Mucosa of stomach (tissue), 1 donor: ENCODE measurements at regions not wholly inside any gene's neighbourhood (a gene's known extent, or its start where the extent isn't known, plus 50 kb on each side); places are given as distances from the start of the nearest gene placed in this dataset.

Source experiments
- H3K27me3 ChIP-seq: one replicate; pipeline ENCODE4 v1.7.0; 2013; ENCODE audit warnings: mild to moderate bottlenecking, low read length; ENCODE audit not compliant: control insufficient read depth, insufficient read depth
- H3K36me3 ChIP-seq: one replicate; pipeline ENCODE4 v1.7.0; 2013; ENCODE audit warnings: low read length; ENCODE audit not compliant: control insufficient read depth, insufficient read depth
- H3K4me1 ChIP-seq: one replicate; pipeline ENCODE4 v1.7.0; 2013; ENCODE audit warnings: mild to moderate bottlenecking, low read length; ENCODE audit not compliant: control insufficient read depth, insufficient read depth
- H3K4me3 ChIP-seq: one replicate; pipeline ENCODE4 v1.7.0; 2013; ENCODE audit warnings: low read length
- H3K9ac ChIP-seq: one replicate; pipeline ENCODE4 v1.7.0; 2013; ENCODE audit warnings: mild to moderate bottlenecking, low read length, moderate library complexity
- H3K9me3 ChIP-seq: one replicate; pipeline ENCODE4 v1.7.0; 2013; ENCODE audit warnings: mild to moderate bottlenecking, low read length, moderate library complexity; ENCODE audit not compliant: control insufficient read depth
- donor health status: Pancreatic carcinoma.

DNA sequence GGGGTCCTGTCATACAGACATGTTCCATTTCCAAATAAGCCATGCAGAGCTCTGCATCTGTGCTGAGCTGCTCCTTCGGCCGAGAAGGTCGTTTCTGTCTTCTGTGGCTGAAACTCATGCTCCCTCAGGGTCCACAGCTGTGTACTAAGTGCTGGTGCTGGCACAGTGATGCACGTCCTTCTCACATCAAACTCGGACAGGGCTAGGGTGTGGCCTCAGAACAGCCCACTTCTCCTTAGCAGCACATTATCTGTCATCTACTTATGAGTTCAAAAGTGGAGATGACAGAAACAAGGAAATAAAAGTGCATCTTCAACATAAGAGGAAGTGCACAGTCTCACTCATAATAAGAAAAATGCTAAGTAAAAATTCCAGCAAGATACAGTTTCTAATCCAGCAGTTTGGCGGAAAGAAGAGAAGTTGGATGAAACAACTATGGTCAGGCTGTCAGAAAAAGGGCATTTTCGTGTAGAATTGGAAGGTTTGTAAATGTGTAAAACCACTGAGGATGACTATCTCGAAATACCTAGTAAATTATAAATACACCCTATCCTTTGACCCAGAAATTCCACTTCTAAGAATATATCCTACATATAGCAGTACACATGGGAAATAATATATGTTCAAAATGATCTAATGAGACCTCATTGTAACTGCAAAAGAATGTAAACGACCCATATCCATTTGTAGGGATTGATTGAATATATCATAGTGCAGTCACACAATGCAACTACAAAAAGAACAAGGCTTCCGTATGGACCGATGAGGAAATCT lies 53.7 kb upstream of the APCDD1 start:
- no peak overlapping the region for H3K9ac ChIP-seq
- H3K27me3 ChIP-seq: no peaks in the 10 kb centered on the region
- no peak overlapping the region for H3K4me3 ChIP-seq
- H3K9me3 ChIP-seq: no peaks in the 10 kb centered on the region
- no peaks in the 10 kb centered on the region for H3K36me3 ChIP-seq
- H3K4me1 ChIP-seq: peaks cover 3% of the 10 kb centered on the region

DNA sequence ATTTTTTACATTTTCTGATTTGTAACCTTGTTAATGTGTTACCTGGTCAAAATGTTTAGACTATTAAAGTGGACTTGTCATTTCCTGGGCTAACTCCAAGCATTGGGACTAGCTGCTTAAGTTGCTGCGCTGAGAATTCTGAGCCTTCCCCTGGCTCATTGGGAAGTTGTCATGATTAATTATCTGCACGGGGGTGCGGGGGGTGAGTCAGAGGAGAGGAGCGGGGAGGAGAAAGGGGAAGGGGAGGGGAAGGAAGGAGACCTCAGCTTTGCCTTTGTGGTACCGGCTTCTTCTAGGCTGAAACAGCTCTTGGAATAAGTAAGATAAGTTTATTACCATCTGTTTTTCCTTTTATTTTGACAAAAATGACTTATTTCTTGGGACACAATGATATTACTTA lies 52.9 kb upstream of the APCDD1 start:
- peaks cover 3% of the 10 kb centered on the region for H3K4me1 ChIP-seq
- no peak overlapping the region for H3K9ac ChIP-seq
- H3K9me3 ChIP-seq: no peaks in the 10 kb centered on the region

DNA sequence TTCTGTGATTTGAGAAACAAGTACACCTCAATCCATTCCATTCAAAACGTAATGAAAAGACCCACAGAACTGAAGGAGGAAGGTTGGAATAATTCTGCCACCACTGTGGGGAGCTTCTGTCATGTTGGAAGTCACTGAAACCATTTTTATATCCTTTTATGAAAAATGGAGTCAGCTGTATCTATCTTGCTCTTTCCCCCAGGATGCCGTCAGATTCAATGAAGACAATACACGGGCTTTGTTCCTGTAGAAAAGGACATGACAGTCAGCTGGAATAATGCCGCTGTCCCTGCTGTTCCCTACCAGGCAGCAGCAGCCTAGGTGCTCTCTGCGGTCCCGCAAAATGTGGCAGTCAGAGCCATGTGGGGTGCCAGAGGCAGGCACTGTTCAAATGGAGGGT lies 52.5 kb upstream of the APCDD1 start:
- H3K4me3 ChIP-seq: no peak overlapping the region
- no peak overlapping the region for H3K9ac ChIP-seq
- H3K27me3 ChIP-seq: no peaks in the 10 kb centered on the region
- peaks cover 3% of the 10 kb centered on the region for H3K4me1 ChIP-seq
- no peaks in the 10 kb centered on the region for H3K36me3 ChIP-seq
- H3K9me3 ChIP-seq: no peaks in the 10 kb centered on the region

More for the DNA sequence above, 52.9 kb upstream of the APCDD1 start:
- no peaks in the 10 kb centered on the region for H3K36me3 ChIP-seq
- H3K4me3 ChIP-seq: no peak overlapping the region
- no peaks in the 10 kb centered on the region for H3K27me3 ChIP-seq

DNA sequence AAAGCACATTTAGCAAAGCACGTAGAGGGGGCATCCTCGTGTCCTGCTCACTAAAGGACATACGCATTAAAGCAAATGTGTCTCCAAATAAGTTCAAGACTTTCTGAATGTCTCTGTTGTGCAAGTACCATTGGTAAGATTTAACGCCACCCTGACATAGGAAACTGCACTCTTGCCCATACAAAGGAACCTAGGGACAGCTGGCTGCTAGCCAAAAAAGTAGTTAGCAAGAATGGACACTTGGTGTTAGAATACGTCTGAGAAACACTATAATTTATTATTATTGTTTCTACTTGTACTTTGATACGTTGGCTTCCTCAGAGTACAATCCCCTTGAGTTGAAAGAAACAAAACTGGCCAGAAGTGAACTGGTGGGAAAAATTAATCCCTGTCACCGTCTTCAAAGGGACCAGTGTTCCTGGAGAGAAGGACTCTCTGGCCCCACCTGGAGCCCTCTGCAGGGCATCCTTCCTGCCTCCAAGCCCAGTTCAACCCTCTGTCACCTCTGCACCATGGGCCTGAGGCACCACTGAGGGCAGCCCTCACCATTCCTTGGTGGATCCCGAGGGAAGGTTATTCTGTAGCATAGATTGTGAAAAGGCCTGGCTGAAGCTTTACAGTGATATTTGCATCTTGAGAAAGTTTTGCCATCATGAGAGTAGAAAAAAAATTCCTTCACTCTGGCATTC lies 51.4 kb upstream of the APCDD1 start:
- H3K27me3 ChIP-seq: no peaks in the 10 kb centered on the region
- no peak overlapping the region for H3K9ac ChIP-seq
- peaks cover 3% of the 10 kb centered on the region for H3K4me1 ChIP-seq
- H3K36me3 ChIP-seq: no peaks in the 10 kb centered on the region
- H3K4me3 ChIP-seq: no peak overlapping the region
- no peaks in the 10 kb centered on the region for H3K9me3 ChIP-seq

DNA sequence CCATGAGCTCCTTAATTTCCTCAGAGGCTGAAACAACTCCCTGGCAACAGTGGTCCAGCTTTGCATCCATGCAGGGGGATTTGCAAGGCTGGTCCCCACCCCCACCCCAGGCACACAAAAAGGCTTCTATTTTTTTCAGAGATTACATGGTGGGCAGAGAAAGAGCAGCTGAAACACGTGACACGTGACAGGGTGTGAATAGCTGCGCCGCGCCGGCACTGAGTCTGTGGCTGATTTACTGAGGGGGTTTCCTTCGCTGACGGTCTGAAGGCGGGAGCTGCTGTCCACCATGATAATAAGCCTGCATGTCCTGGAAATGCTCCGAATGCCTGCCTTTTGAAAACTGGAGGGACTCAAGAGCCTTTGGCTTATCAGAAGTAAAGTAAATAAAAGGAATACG lies 50.7 kb upstream of the APCDD1 start:
- no peak overlapping the region for H3K9ac ChIP-seq
- no peaks in the 10 kb centered on the region for H3K36me3 ChIP-seq
- no peak overlapping the region for H3K4me3 ChIP-seq
- peaks cover 8% of the 10 kb centered on the region for H3K4me1 ChIP-seq
- no peaks in the 10 kb centered on the region for H3K27me3 ChIP-seq
- H3K9me3 ChIP-seq: no peaks in the 10 kb centered on the region

DNA sequence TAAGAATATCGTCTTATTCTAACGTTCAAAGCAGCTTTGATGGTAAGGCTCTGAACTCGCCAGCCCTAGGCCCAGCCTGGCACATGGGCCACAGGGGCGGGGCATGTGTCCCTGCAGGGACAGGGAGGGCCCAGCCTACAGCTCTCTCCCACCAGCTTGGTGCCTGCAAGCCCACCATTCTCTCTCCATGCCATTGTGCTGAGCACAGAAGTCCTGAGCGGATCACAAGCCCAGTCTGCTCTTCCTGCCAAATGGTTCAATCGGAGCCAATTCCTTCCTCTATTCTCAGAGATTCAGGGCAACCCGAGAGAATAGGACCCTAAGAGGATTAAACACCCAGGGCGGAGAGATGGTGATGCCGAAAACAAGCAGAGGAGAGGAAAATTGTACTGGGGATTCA lies 50.3 kb upstream of the APCDD1 start:
- Histone ChIP-seq H3K4me1 (peaks cover 8% of the 10 kb centered on the region), H3K9ac (no peak overlapping the region), H3K27me3 (no peaks in the 10 kb centered on the region), H3K9me3 (no peaks in the 10 kb centered on the region), H3K36me3 (no peaks in the 10 kb centered on the region), H3K4me3 (no peak overlapping the region)
